Nephron progenitor cell (in vitro differentiated cells): ENCODE measurements at regions not wholly inside any gene's neighbourhood (a gene's known extent, or its start where the extent isn't known, plus 50 kb on each side); places are given as distances from the start of the nearest gene placed in this dataset.

Experiments
- DNase-seq: peaks from one replicate; pipeline ENCODE4 v3.0.0; 2021
- H3K27ac Mint-ChIP-seq: 2 replicates; pipeline ENCODE4 v1.8.0; 2021; ENCODE audit warnings: mild to moderate bottlenecking, moderate library complexity, mixed read lengths
- H3K27me3 Mint-ChIP-seq: 2 replicates; pipeline ENCODE4 v1.8.0; 2021; ENCODE audit warnings: mild to moderate bottlenecking, low read depth, mixed read lengths; ENCODE audit not compliant: poor library complexity
- H3K36me3 Mint-ChIP-seq: 2 replicates; pipeline ENCODE4 v1.8.0; 2021; ENCODE audit warnings: low read depth, mixed read lengths
- H3K4me1 Mint-ChIP-seq: 2 replicates; pipeline ENCODE4 v1.8.0; 2021; ENCODE audit warnings: mixed read lengths
- H3K4me3 Mint-ChIP-seq: 2 replicates; pipeline ENCODE4 v1.8.0; 2021; ENCODE audit warnings: mild to moderate bottlenecking, moderate library complexity, mixed read lengths
- H3K9me3 Mint-ChIP-seq: 2 replicates; pipeline ENCODE4 v1.8.0; 2021; ENCODE audit warnings: mild to moderate bottlenecking, moderate library complexity, mixed read lengths
- TF ChIP-seq, protein P1 (sequence below): fragments of 200-600 bp; sonication (generic); IDR thresholded peaks from 2 replicates; pipeline ENCODE4 v1.5.0; 2021; ENCODE audit warnings: antibody characterized with exemption

DNA sequence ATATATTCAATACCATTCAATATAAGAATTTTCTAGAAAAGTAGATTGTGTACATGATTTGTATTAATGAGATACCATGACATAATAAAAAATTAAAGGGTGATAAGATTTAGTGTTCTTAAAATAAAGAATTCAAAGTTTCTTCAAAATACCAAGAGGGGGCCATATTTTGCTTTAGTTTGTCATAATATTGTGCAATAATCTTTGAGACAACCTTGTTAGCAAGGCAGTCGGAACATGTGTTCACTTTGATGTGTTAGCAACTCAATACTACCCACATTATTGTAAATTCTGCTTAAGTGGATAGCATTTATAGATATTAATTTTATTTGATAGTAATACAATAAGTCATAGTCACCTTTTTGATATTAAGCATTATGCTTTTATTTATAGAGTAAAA, 241.3 kb upstream of the PDGFD start:
- TF ChIP-seq, protein P1, sequence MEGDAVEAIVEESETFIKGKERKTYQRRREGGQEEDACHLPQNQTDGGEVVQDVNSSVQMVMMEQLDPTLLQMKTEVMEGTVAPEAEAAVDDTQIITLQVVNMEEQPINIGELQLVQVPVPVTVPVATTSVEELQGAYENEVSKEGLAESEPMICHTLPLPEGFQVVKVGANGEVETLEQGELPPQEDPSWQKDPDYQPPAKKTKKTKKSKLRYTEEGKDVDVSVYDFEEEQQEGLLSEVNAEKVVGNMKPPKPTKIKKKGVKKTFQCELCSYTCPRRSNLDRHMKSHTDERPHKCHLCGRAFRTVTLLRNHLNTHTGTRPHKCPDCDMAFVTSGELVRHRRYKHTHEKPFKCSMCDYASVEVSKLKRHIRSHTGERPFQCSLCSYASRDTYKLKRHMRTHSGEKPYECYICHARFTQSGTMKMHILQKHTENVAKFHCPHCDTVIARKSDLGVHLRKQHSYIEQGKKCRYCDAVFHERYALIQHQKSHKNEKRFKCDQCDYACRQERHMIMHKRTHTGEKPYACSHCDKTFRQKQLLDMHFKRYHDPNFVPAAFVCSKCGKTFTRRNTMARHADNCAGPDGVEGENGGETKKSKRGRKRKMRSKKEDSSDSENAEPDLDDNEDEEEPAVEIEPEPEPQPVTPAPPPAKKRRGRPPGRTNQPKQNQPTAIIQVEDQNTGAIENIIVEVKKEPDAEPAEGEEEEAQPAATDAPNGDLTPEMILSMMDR = no peak
- no peaks in the 10 kb centered on the region for H3K36me3 Mint-ChIP-seq
- DNase-seq = no peak
- H3K9me3 Mint-ChIP-seq = no peaks in the 10 kb centered on the region
- peaks cover 9% of the 10 kb centered on the region for H3K4me1 Mint-ChIP-seq
- no peak overlapping the region for H3K4me3 Mint-ChIP-seq
- H3K27ac Mint-ChIP-seq = no peak overlapping the region
- H3K27me3 Mint-ChIP-seq = peaks cover 5% of the 10 kb centered on the region

GRCh38 chr11:104404231-104405175, 240.6 kb upstream of the PDGFD start:
- TF ChIP-seq, protein P1 = no peak
- Mint-ChIP-seq H3K36me3 (no peaks in the 10 kb centered on the region), H3K27me3 (peaks cover 5% of the 10 kb centered on the region), H3K27ac (no peak overlapping the region), H3K4me3 (no peak overlapping the region), H3K4me1 (peaks cover 9% of the 10 kb centered on the region), H3K9me3 (no peaks in the 10 kb centered on the region)
- DNase-seq = no peak

DNA sequence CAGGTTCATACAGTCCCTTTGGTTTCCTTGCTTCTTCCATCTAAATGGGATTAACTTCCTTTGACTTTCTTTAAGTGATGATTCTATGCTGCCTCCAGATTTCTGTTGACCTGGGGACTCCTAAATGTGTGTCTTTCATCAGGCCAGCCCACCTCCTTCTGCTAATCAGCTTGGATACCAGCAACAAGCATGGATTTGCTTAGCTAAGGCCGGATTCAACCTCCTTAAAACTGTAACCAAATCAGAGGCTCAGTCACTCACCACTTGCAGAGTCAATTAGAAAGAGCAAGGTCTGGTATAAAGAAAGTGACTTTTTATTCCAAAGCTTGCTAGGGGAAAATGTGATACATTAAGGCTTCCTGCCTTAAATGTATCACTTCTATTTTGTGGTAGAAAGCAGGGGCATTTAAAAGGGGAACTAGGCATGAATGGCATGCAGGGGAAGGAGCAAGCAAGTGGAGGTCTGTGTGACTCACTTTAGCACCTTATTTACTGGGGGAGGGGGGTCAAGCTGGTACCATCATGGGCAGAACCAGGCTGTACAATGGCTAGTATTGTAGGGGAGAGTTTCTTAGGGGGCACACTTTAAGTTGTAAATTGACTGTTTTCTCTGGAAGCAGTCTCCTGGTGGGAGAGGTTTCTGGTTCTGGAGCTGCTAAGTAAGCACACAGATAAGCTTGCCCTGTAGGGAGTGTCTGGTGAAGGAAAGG, 239.0 kb upstream of the PDGFD start:
- H3K4me3 Mint-ChIP-seq = no peak overlapping the region
- H3K36me3 Mint-ChIP-seq = no peaks in the 10 kb centered on the region
- peaks cover 9% of the 10 kb centered on the region for H3K4me1 Mint-ChIP-seq
- H3K9me3 Mint-ChIP-seq = no peaks in the 10 kb centered on the region
- no peak overlapping the region for H3K27ac Mint-ChIP-seq
- no peak for DNase-seq
- H3K27me3 Mint-ChIP-seq = peaks cover 5% of the 10 kb centered on the region
- TF ChIP-seq, protein P1 = no peak

DNA sequence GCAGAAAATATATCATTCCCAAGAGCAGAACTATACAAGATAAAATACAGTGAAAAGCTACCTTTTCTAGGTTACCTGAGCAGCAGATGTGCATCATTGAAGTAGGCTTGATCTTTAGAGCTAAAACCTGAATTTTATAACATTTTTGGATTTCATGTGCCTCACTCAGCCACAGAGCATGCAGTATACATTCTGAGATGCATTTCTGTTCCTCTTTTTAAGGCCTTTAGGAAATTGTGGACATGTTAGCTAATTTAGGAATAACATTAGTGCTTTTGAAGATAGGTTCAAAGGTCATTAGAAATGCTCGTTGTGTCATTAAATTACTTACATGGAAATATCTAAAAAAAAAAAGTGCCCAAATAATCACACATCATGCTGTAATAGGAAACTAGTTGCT, 230.6 kb upstream of the PDGFD start:
- H3K36me3 Mint-ChIP-seq = no peaks in the 10 kb centered on the region
- H3K4me1 Mint-ChIP-seq = no peaks in the 10 kb centered on the region
- DNase-seq = no peak
- H3K27me3 Mint-ChIP-seq = no peaks in the 10 kb centered on the region
- no peaks in the 10 kb centered on the region for H3K9me3 Mint-ChIP-seq
- TF ChIP-seq, protein P1 = no peak
- no peak overlapping the region for H3K27ac Mint-ChIP-seq
- no peak overlapping the region for H3K4me3 Mint-ChIP-seq

DNA sequence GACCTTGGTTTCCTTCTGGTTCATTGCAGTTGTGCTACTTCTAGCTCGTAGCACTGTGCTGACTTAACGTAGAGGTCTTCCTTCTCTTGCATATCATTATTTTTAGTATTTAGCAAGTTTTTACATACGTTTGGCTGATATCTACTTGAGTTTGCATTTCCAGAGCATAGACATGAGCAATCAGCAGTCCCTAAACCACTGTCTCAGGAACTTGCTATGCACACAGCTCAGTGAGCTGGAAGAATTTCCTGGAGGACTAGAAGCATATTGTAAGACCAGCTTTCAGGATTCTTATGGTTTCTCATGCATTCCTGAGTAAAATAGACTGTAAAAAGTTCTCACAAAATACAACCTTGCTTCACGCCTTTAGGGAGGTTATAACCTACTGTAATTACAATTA, 226.7 kb upstream of the PDGFD start:
- DNase-seq = no peak
- no peaks in the 10 kb centered on the region for H3K36me3 Mint-ChIP-seq
- H3K4me1 Mint-ChIP-seq = no peaks in the 10 kb centered on the region
- H3K27me3 Mint-ChIP-seq = peaks cover 2% of the 10 kb centered on the region
- H3K4me3 Mint-ChIP-seq = no peak overlapping the region
- no peak overlapping the region for H3K27ac Mint-ChIP-seq
- TF ChIP-seq, protein P1 = no peak
- no peaks in the 10 kb centered on the region for H3K9me3 Mint-ChIP-seq
